Muscle of leg (tissue), 3 donors: ENCODE measurements at regions not wholly inside any gene's neighbourhood (a gene's known extent, or its start where the extent isn't known, plus 50 kb on each side); places are given as distances from the start of the nearest gene placed in this dataset.

Source experiments
- DNase-seq: peaks from one replicate; pipeline ENCODE4 v3.0.0; 2013
- H3K27ac ChIP-seq: one replicate; pipeline ENCODE4 v1.5.1; 2013; ENCODE audit warnings: mild to moderate bottlenecking, low read length, control low read depth
- H3K27me3 ChIP-seq: one replicate; pipeline ENCODE4 v1.6.1; 2013; ENCODE audit warnings: low read length; ENCODE audit not compliant: control insufficient read depth, insufficient read depth
- H3K36me3 ChIP-seq: one replicate; pipeline ENCODE4 v1.6.1; 2013; ENCODE audit warnings: low read length; ENCODE audit not compliant: control insufficient read depth, insufficient read depth
- H3K4me1 ChIP-seq: one replicate; pipeline ENCODE4 v1.6.1; 2013; ENCODE audit warnings: low read length; ENCODE audit not compliant: control insufficient read depth, insufficient read depth
- H3K4me3 ChIP-seq: one replicate; pipeline ENCODE4 v1.5.1; 2013; ENCODE audit warnings: low read length, control low read depth
- H3K9me3 ChIP-seq: replicated peaks from 2 replicates; pipeline ENCODE4 v1.6.1; 2013; ENCODE audit warnings: low read depth, low read length; ENCODE audit not compliant: control insufficient read depth
- WGBS: methylation state at CpG from one replicate; pipeline ENCODE4 v1.1.5; 2013; ENCODE audit warnings: missing lambda C conversion rate; ENCODE audit not compliant: insufficient coverage; 5-methylcytosine and 5-hydroxymethylcytosine counted together

DNA sequence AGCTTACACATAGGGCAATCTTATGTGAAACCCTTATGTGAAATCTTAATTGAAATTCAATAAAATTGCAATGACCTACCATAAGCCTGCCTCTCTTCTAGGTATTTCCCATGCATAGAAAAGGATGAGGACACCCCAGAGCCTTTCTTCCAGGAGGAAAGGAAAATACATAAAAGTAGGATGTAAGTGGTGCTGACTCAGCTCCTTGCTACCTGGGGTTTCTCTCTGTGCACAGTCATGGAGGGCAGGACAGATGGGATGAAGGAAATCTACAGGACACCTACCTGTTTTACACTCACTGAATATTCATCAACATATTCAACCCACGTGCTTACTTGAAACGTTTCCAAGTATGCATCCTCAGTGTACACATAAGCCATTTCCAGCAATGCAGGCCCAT, 1299.2 kb upstream of the SLC10A2 start:
- no peaks in the 10 kb centered on the region for H3K36me3 ChIP-seq
- no peaks in the 10 kb centered on the region for H3K9me3 ChIP-seq
- no peak overlapping the region for H3K27ac ChIP-seq
- H3K4me1 ChIP-seq = no peaks in the 10 kb centered on the region
- H3K27me3 ChIP-seq = no peaks in the 10 kb centered on the region
- no peak overlapping the region for H3K4me3 ChIP-seq
- 74% methylated on average over 2 of the region's 2 CpGs for WGBS
- no peak for DNase-seq

DNA sequence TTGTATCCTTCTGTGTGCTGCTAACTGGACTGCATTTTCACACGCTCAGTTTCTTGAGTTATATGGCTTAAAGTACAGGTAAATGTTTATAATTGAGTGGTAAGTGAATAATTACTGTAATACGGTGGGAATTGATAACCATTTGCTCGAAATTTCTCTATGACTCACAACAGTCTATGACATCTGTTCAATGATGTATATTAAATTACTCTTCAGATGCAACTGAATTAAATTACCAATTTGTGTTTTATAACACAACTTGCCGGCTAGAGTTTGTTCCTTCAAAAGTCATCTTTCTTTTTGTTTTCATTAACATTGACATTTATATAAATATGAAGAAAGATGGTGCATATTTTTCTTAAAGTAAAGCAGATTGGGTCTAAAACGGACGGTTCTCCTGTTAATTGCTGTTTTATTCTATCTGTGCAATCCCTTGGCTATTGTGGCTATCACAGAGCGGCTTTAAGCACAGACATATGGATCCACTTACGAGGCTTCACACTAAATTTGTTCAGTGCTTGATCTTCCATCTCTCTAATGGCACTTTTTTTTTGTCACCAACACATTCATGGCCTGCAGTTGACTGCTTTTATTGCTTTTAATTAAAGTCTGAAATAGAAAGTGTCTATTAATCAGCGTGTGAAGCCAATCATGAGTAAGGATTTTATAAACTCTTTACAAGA, 1291.6 kb upstream of the SLC10A2 start:
- Histone ChIP-seq H3K27ac (no peak overlapping the region), H3K27me3 (no peaks in the 10 kb centered on the region), H3K36me3 (no peaks in the 10 kb centered on the region), H3K9me3 (no peaks in the 10 kb centered on the region), H3K4me3 (no peak overlapping the region), H3K4me1 (peaks cover 5% of the 10 kb centered on the region)
- no peak for DNase-seq
- WGBS = no CpG with 5 or more reads among the region's 9 CpGs

DNA sequence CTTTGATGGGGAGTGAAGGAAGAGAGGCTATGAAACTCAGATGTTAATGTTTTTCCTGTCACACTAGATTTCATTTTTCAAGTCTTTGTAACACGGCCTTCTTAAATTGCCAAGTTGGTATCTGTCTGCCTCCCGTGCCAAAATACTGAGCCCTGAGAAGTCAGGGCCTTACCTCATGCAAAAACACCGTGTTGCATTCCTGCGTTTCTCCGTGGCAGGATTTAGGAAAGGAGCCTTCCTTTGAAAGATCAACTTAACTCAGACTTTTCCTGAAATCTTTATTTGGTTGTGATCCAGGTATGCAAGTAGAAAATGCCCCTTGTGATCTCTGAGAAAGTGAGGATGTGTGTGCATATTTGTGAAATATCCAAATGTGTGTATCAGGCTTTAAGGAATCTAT, 1291.0 kb upstream of the SLC10A2 start:
- peak; percentile 9 for DNase-seq
- Histone ChIP-seq H3K27ac (no peak overlapping the region), H3K4me1 (peaks cover 5% of the 10 kb centered on the region), H3K9me3 (no peaks in the 10 kb centered on the region), H3K4me3 (no peak overlapping the region), H3K36me3 (no peaks in the 10 kb centered on the region), H3K27me3 (no peaks in the 10 kb centered on the region)
- WGBS = 28% methylated on average over 3 of the region's 5 CpGs

DNA sequence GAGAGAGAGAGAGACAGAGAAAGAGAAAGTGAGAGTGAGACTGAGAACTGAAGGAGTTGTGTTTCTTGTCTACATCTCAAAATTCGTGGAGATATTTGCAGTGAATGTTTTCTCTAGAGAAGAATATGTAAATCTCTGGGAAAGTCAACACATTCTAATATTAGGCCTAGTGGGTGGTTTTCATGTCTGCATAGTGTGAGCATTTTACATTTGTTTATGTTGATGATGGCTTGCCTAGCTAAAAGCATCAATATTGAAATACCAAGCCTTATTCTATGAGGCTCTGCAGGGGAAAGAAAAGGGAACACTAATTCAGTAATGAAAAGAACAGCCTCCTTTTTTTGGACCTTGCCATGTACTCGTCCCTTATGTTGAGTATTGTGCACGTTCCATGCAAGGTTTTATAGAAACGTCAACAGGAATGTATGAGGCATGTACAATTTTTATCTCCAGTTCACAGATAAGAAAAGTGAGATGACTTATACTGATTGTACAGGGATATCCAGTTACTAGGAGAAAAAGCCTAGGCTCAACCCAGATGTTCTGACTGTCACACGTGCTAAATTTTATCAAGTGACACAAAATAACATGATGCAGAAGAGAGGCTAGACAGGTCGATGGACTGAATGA, 1288.9 kb upstream of the SLC10A2 start:
- Histone ChIP-seq H3K27me3 (no peaks in the 10 kb centered on the region), H3K36me3 (no peaks in the 10 kb centered on the region), H3K27ac (no peak overlapping the region), H3K9me3 (no peaks in the 10 kb centered on the region), H3K4me3 (no peak overlapping the region), H3K4me1 (peaks cover 5% of the 10 kb centered on the region)
- DNase-seq = no peak
- WGBS = no CpG with 5 or more reads among the region's 6 CpGs

DNA sequence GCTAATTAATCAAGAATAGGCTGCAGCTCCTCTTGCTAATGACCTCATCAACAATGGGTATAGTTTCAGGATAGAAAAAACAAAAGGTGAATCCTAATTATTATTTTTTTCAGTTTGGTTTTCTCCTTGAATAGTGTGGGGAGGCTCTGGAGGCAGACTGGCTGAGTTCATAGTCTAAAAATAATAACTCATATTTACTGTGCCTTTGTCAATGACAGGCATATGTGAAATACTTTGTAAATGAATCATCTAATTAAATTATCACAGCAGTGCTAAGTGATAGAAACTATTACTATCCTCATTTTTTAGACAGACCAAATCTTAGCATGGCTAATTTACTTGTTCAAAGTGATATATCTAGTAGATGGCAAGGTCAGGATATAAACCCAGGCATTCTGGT, 1261.0 kb upstream of the SLC10A2 start:
- peak; percentile 9 for DNase-seq
- H3K27ac ChIP-seq = no peak overlapping the region
- no peak overlapping the region for H3K4me3 ChIP-seq
- no peaks in the 10 kb centered on the region for H3K4me1 ChIP-seq
- H3K27me3 ChIP-seq = no peaks in the 10 kb centered on the region
- no peaks in the 10 kb centered on the region for H3K36me3 ChIP-seq
- no peaks in the 10 kb centered on the region for H3K9me3 ChIP-seq

DNA sequence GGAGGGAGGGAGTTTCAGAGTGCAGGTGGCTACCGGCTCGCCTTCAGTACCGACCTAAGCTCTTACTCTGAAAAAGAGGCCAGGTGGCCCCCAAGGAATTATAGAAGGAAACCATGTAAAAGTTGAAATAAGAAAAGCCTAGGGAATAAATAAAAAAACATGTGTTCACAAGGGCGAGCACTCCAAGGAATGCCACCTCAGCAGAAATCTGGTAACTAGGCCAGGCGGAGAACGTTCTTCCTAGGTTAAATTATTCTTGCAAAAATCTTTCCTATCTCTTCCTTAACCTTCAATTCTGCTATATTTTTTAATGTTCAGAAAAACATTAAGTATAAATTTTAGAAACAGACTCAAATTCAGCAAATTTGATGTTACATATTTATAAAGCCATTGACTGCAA, 1260.3 kb upstream of the SLC10A2 start:
- no peak for DNase-seq
- Histone ChIP-seq H3K36me3 (no peaks in the 10 kb centered on the region), H3K27me3 (no peaks in the 10 kb centered on the region), H3K4me3 (no peak overlapping the region), H3K27ac (no peak overlapping the region), H3K4me1 (no peaks in the 10 kb centered on the region), H3K9me3 (no peaks in the 10 kb centered on the region)
- 42% methylated on average over 3 of the region's 6 CpGs for WGBS

DNA sequence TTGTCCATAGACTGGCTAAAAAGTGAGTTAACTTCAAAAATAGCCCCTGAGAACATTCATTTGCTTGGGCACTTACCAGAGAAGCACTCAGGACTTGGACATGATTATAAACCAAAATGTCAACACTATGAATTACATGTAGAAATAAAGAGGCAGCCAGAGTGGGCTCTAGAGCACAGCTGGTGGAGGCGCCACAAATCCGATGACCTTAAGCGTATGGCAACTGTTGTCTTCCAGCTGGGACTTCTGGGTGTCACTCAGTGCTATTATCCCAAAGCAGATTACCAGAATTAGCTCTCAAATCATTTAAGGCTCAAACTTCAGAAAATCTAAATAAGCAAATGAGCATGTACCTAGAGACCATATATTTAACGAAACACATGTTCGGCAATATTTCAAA, 1255.5 kb upstream of the SLC10A2 start:
- H3K4me3 ChIP-seq = no peak overlapping the region
- H3K27me3 ChIP-seq = no peaks in the 10 kb centered on the region
- H3K4me1 ChIP-seq = no peaks in the 10 kb centered on the region
- H3K36me3 ChIP-seq = no peaks in the 10 kb centered on the region
- H3K27ac ChIP-seq = no peak overlapping the region
- no peaks in the 10 kb centered on the region for H3K9me3 ChIP-seq
- DNase-seq = no peak
- WGBS = 84% methylated on average over 3 of the region's 5 CpGs

DNA sequence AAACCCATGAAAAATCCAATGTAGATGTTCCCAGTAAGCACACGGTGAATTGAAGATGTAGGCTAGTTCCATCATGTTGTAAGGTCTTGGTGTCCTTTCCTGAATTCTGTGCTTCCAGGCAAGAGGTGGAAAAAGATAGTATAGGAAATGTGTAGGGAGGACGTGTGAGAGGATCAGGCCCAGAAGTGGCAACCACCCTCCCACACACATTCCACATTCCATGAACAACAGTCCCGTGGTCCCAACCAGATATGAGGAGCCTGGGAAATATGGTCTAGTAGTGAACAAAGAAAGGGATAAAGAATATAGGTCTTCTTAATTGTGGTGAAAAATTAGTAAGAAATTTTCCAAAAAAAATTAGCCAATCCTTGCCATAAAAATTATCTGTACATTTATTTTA, 1254.2 kb upstream of the SLC10A2 start:
- no peaks in the 10 kb centered on the region for H3K27me3 ChIP-seq
- no peaks in the 10 kb centered on the region for H3K9me3 ChIP-seq
- no peaks in the 10 kb centered on the region for H3K4me1 ChIP-seq
- DNase-seq = no peak
- H3K4me3 ChIP-seq = no peak overlapping the region
- no CpG with 5 or more reads among the region's 3 CpGs for WGBS
- no peaks in the 10 kb centered on the region for H3K36me3 ChIP-seq
- H3K27ac ChIP-seq = no peak overlapping the region

DNA sequence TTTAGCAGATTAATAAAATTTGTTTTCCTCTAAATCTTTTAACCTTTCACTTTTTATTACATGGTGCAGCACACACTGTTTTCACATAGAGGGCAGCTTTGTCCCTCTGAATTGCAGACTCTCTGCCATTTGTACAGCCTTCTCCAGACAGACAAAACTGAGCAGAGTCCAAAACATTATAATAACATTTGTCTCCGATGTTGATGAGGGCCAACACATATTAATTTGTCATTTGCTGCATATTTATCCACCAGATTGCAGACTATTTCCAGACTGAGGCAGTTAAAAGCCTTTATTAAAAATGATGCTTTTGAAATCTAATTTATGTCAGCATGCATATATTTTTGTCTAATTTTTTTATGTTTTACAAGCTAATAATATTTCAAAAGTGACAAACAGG, 1251.9 kb upstream of the SLC10A2 start:
- no peaks in the 10 kb centered on the region for H3K4me1 ChIP-seq
- no peaks in the 10 kb centered on the region for H3K27me3 ChIP-seq
- H3K36me3 ChIP-seq = no peaks in the 10 kb centered on the region
- peak; percentile 87 for DNase-seq
- WGBS = no CpG with 5 or more reads among the region's 1 CpG
- H3K4me3 ChIP-seq = no peak overlapping the region
- no peak overlapping the region for H3K27ac ChIP-seq
- H3K9me3 ChIP-seq = no peaks in the 10 kb centered on the region

DNA sequence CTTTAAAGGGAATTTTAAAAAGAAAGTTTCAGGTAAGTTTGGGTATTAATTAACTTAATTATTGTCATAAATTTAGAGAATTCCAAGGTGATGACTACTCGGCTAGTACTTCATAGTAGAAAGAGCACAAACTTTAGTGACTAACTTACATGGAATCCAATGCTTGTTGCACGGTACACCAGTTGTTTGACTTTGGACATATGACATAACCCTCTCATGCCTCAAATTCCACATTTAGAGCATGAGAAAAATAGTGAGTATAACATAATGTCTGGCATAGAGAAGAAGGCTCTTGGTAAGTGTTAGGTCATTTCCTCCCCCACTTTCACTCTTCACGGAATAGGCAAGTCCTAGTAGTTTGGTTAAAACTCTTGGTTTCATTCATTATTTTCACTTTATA, 1249.4 kb upstream of the SLC10A2 start:
- Histone ChIP-seq H3K9me3 (no peaks in the 10 kb centered on the region), H3K4me3 (no peak overlapping the region), H3K36me3 (no peaks in the 10 kb centered on the region), H3K4me1 (no peaks in the 10 kb centered on the region), H3K27ac (no peak overlapping the region), H3K27me3 (no peaks in the 10 kb centered on the region)
- DNase-seq = no peak
- no CpG with 5 or more reads among the region's 3 CpGs for WGBS
